ENCODE measurements at regions not wholly inside any gene's neighbourhood (a gene's known extent, or its start where the extent isn't known, plus 50 kb on each side); places are given as distances from the start of the nearest gene placed in this dataset.
"Not testable (repeated sequence)": the region's sequence is repeated elsewhere in the genome, so short reads cannot be mapped to it uniquely, and the experiment has no call there.

DNA sequence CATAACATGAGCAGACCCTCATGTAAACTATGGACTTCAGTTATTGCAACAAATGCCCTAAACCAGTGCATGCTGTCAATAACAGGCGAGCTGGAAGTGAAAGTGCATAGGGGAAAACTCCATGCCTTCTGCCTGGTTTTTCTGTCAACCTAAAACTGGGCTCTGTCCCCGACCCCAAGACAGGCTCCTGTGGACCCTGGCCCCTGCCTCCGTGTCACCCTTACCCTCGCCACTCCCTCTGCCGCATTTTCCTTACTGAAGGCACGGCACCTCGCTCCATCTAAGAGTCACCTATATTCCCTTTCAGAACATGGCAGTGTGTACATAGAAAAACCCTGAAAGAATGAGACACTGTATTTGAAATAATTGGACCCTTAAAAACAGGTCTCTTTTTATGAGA lies 151.3 kb downstream of the SHANK2 start:
- DNase-seq (ENCODE audit: low read depth, low spot score), result no peak

- no peak for DNase-seq (ENCODE audit: low read depth, low spot score)
Measured at GRCh38 chr11:71098776-71099175, 153.6 kb downstream of the SHANK2 start.

DNA sequence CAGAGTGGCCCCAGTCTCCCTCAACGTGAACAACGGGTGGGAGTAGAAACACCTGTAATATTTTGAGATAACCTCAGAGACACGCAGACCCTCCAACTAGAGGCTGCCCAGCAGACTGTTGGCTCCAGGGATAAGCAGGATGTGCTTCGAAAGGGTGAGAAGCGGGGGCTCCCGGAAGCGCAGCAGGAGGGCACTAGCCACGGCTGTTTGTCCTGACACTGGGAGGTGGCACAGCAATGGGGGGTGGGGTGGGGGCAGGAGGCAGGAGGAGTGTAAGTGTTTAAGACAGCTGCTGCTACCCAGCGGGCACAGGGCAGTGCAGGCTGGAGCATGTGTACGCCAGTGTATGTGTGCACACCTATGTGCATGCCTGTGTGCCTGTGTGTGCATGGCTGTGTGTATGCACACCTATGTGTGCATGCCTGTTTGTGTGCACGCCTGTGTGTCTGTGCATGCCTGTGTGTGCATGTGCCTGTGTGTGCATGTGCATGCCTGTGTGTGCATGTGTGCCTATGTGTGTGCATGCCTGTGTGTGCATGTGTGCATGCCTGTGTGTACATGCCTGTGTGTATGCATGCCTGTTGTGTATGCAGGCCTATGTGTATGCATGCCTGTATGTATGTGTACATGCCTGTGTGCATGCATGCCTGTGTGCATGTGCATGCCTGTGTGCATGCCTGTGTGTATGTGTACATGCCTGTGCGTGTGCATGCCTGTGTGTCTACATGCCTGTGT lies 154.7 kb downstream of the SHANK2 start:
- DNase-seq (ENCODE audit: low read depth, low spot score), result no peak

DNA sequence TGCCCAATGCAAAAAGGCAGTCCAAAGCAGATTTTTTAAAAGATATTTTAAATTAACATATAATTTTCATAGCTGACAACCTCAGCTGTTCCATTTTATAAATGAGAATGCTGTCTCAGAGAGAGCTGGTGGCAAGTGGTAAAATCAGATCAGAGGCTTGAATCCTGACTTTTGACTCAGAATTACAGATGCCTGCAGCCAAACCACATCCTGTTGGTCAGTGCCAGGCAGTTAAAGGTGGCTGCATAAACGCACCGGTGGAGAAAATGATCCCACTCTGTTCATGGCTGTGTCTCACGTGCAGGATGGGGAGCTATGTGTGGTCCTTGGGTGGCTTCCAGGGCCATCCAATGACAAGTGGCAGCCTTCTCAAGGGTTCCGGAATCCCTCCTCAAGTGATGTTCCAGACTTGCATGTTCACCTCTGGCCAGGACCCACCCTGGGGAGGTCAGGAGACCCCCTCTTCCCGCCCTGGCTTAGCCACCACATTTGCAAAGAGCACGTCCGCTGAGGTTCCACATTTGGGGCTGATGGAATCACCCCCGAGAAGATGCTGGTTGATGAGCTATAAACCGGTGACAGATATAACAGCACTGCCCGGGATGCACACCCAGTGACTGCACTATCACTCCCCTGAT lies 155.5 kb downstream of the SHANK2 start:
- DNase-seq (ENCODE audit: low read depth, low spot score), result no peak

DNA sequence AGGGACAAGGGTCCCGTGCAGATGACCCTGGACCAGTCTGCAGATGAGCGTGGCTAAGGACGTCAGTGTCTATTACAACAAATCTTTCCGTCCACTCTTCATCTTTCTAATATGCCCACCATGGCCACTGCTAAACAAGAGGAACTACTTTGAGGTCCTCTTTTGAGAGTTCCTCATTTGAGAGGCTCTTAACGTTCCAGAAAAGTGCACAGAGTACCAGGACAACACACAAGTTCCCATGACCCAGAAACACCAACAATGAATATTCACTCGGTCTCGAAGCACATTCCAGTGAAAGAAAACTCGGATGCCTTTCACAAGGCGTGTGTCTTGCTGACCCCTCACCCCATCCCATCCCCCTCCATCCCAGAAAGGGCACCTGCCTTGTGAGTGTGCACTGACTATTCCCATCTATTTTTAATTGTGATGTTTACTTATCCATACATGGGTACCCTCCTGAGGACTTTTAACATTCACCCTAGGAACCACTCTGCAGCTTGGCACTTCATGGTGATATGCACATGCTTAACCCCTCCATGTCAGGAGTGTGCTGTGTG lies 157.0 kb downstream of the SHANK2 start:
- DNase-seq (ENCODE audit: low read depth, low spot score), result no peak

DNA sequence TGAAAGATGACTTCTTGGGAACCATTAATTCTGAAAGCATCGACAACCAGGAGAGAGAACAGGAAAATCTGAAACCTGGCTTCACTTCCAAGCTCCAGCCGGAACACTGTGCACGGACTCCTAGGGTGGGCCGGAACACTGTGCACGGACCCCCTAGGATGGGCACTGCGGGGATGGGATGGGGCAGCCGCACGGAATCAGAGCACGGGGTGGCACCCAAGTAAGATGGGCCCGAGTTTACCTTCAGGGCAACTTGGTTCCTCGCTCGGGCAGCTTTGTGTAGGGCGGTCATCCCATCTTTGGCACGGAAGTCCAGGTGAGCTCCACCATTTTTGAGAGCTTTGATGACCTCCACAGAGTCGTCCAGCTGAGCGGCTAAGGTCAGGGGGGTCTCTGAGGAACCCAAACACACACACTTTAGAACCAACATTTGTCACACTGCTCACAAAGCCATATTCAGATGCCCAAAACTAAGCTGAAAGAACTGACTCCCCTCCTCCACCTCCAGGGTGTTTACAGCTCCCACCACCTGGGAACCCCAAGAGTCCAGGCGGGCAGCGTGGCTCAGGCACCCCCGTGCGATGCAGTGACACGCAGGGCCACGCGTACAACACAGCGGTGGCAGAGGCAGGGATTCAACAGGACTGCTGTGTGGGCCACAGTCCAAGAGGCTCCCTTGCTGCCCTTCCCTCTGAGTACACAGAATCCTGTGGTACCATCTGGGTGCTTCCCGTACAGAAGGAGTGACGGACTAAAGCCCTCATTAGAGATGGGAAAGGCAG lies 157.9 kb downstream of the SHANK2 start:
- DNase-seq (ENCODE audit: low read depth, low spot score), result no peak

DNA sequence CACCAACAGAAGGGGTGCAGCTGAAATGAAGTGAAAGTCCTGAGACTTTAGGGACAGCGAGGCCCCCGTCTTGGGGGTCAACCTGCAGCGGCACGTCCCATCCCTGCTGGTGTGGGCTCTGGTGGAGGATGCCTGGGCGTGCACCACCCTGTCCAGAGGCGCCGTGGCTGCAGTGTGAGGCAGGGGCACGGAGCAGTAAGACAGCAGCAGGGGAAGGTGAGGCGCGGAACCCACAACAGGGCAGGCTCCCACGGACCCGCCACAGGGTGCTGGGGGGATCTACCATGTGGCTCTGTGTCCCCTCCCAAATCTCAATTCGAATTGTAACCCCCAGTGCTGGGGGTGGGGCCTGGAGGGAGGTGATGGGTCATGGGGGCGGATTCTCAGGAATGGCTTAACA lies 158.6 kb downstream of the SHANK2 start:
- no peak for DNase-seq (ENCODE audit: low read depth, low spot score)

- no peak for DNase-seq (ENCODE audit: low read depth, low spot score)
Measured at GRCh38 chr11:71091506-71092265, 160.7 kb downstream of the SHANK2 start.

- DNase-seq (ENCODE audit: low read depth, low spot score), result no peak
Measured at GRCh38 chr11:71089571-71089970, 162.8 kb downstream of the SHANK2 start.

DNA sequence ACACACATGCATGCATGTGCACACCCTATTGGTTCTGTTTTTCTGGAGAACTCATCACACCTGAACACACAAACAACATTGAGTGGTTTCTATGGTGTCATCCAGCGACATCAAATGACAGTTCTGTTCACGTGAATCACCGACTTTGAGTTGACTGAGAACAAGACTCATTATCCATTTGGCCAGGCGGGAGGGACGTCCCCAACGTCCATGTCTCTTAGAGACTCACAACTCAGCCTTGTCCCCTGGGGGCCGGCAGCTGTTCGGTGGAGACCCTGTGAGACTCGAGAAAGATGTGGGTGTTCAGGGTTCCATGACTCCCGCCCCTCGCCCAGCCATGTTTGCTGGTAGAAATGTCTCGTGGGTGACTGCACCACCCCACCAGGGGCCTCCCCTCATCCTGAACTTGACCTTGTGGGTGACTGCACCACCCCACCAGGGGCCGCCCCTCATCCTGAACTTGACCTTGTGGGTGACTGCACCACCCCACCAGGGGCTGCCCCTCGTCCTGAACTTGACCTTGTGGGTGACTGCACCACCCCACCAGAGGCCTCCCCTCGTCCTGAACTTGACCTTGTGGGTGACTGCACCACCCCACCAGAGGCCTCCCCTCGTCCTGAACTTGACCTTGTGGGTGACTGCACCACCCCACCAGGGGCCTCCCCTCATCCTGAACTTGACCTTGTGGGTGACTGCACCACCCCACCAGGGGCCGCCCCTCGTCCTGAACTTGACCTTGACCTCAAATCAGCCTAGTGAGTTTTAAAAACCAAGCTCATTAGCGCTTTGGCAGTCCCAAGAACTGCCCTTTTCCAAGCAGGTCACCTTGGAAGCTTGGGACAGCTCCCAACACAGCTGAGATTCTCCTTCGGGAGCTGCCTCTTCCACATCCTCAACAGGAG lies 163.8 kb downstream of the SHANK2 start:
- not testable (repeated sequence) for DNase-seq (ENCODE audit: low read depth, low spot score)

GRCh38 chr11:71086687-71087258 lies 165.6 kb downstream of the SHANK2 start:
- no peak for DNase-seq (ENCODE audit: low read depth, low spot score)

DNA sequence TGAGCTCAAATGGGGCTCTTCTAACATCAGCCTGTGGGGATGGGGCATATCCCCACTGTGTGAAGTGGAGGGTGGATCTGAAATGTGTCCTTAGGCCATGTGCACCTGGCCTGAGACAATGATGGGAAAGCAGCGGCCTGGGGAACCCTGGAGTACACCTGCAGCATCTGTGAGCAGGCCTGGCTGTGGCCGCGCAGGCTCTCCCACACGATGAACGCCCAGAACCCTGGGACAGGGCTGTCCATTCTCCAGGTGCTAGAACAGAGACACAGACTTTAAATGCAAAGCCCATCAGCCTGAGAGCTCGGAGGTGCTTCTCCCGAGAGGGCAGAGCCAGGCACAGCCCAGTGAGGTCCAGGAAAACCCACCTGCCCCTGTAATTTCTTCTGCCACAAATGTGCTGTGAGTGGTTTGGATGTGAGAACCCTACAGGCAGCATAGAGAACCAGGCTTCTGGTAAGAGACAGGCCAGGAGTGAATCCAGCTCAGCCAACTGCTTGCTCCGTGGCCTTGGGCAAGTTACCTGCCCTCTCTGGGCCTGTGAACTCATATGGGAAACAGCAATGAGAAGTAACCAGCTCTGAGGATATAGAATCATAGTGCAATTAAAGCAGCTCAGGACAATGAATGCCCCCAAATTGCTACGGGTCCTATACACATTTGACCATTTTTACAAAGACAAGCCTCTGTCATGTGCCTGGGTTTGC lies 167.9 kb downstream of the SHANK2 start:
- no peak for DNase-seq (ENCODE audit: low read depth, low spot score)

DNA sequence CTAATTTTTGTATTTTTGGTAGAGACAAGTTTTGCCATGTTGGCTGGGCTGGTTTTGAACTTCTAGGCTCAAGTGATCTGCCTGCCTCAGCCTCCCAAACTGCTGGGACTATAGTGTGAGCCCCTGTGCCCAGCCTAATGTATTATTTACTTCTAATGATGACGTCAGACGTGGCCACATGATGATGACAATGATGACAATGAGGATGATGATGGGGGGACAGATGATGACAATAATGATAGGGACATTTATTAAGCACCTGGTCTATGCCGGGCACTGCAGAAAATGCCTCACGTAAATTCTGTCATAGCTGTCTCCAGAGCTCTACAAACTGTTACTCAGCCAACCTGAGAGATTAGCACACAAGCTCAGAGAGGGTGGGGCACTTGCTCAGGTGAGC lies 169.3 kb downstream of the SHANK2 start:
- no peak for DNase-seq (ENCODE audit: low read depth, low spot score)

DNA sequence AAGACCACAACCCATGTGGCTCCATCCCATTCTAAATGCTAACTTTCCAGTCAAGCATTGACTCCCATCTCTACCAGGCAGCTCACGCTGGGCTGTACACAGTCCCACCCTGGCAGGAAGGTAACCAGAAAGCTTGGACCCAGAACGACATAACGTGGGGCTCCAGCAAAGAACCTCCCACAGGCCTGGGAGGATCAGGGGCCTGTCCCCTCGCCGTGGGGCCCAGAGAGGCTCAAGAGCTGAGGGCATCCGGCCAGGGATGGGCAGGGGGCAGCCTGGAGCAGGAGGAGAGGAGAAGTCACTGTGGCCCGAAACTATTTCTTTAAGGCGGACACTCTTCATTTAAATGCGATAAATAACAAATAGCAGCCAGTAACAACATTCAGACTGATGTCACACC lies 169.9 kb downstream of the SHANK2 start:
- DNase-seq (ENCODE audit: low read depth, low spot score), result no peak

DNA sequence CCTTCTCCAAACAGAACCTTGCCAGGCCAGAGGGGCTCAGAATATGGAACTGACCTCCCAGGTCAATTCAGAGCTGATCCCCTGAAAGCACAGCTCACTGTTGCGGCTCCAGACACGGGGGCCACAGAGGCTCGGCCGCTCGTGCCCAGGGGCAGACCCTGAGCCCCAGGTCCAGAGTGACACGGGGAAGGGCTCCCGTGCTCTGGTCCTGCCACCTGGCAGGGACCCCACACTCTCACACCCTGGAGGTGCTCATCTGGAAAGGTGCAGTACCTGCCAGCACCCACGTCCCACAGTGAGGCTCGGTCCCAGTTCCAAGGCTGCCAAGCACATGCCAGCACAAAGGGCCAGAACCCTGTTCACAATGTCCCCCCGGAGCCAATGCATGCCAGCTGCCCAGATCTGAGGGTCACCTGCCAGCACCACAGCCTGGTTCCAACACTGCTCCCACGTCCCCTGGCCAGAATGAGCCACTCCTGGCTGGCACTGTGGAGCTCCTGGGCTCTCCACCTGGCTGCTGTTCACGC lies 170.6 kb downstream of the SHANK2 start:
- no peak for DNase-seq (ENCODE audit: low read depth, low spot score)

GRCh38 chr11:71080239-71081097 lies 171.9 kb downstream of the SHANK2 start:
- peak; percentile 7 for DNase-seq (ENCODE audit: low read depth, low spot score)

DNA sequence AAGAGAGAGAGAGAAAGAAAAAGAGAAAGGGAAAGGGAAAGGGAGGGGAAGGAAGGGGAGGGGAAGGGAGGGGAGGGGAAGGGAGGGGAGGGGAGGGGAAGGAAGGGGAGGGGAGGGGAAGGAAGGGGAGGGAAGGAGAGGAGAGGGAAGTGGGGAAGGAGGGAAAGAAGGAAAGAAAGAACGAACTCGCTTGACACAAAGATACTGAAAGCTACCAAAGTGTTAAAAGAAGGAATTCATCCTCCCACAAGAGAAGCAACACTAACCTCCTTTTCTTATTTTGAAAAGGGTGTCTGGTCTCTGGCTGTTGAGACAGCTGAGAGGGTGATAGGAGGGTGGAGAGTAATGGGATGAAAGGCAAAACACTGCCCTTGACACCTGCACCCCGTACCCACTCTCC lies 172.6 kb downstream of the SHANK2 start:
- DNase-seq (ENCODE audit: low read depth, low spot score), result no peak

DNA sequence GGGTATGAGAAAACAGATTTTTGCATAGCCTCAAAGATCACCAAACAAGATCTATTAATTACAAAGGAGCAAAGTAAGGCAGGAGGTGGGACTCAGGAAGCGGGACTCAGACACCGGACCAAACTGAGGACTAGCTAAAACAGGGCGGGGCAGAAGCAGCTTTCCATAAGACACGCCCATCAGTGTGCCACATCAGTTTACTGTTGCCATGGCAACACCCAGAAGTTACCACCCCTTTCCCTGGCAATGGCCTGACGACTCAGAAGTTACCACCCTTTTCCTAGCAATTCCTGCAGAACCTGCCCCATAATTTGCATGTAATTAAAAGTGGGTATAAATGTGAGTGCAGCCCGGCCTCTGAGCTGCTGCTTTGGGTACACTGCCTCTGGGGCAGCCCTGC lies 173.9 kb downstream of the SHANK2 start:
- DNase-seq (ENCODE audit: low read depth, low spot score), result no peak
